Activated T-helper 1 cell treated with anti-CD3 and anti-CD28 coated beads, Interleukin-2, amount 50 U/mL, for 16 hours (primary cell): ENCODE measurements at regions not wholly inside any gene's neighbourhood (a gene's known extent, or its start where the extent isn't known, plus 50 kb on each side); places are given as distances from the start of the nearest gene placed in this dataset.

Source experiments
- DNase-seq, 2 donors: peaks; one replicate each; pipeline ENCODE4 v3.0.0-alpha.2; 2020; ENCODE audit warnings: low read depth in 1 of 2, low spot score in 1 of 2

DNA sequence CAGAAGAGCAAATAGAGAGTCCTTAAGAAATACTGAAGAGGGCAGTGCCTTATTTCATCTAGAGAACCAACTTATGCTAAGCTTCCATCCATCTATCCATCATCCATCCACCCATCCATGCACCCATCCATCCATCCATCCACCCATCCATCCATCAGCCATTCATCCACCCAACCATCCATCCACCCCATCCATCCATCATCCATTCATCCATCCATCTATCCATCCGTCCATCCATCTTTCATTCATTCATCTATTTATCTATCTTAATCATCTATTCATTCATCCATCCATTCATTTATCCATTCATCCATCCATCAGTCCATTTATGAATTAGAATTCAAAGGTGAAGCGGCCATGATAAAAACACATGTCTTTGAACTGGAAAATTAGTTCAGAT is 171.5 kb upstream of the FMN2 start:
- no peak for DNase-seq

DNA sequence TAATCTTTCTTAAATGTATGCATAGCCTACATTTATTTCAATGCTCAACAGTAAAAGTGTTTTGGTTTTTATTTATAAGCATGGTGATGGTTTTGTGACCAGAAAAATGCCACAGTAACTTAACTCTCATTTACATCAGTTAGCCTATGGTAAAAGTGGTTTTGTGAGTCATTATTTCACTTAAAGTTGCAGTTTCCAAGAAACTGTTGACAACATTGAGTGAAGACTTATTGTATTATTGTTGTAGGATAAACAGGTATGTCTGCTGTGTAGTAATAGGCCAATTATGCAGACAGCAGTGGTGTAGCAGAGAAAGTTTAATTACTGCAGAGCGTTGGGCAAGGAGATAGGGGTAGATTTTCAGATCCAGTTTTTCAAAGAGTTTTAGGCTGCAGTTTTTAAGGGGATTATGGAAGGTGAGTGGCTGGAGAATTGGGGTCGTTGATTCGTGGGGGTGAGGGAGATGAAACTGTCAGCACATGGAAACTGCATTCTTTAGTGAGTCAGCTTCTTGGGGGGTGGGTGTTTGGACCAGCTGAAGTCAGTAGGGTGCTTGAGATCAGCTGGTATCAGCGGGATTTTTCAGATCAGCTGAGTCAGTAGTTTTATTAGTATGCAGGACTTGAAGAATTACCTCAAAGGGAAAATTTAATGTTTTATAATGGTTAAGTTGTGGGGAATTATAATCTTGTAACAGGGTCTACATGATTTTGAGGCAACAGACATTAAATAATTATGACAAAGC is 168.7 kb upstream of the FMN2 start:
- no peak for DNase-seq

DNA sequence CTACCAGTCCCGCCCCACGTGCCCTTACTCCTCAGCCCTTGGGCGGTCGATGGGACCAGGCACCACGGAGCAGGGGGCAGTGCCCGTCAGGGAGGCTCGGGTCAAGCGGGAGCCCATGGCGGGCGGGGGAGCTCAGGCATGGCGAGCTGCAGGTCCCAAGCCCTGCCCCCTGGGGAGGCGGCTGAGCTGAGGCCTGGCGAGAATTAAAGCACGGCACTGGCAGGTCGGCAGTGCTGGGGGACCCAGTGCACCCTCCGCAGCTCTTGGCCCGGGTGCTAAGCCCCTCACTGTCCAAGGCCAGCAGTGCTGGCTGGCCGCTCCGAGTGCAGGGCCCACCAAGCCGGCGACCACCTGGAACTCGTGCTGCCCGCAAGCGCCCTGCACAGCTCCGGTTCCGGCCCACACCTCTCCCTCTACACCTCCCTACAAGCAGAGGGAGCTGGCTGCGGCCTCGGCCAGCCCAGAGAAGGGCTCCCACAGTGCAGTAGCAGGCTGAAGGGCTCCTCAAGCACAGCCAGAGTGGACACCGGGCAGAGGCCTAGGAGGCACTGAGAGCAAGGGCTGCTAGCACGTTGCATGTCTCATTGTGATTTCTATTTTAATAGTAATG is 166.8 kb upstream of the FMN2 start:
- DNase-seq, result no peak

DNA sequence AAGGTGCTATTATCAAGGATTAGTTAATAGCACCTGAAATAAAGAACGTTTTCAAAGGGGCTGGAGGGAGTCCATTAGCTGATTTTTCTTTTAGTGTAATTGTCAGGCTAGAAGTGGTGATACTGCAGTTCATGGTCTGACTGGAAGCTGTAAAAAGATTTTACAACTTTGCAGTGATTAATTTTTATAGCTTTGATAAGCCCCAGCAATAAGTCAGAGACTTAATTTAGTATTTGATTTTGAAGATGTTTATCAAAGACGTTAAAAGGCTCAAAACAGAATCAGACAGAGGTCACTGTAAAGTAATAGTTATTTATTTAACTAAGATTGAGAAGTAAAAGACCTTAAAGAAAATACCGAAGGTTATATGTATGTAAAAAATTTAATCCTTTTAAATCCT is 165.5 kb upstream of the FMN2 start:
- no peak for DNase-seq

DNA sequence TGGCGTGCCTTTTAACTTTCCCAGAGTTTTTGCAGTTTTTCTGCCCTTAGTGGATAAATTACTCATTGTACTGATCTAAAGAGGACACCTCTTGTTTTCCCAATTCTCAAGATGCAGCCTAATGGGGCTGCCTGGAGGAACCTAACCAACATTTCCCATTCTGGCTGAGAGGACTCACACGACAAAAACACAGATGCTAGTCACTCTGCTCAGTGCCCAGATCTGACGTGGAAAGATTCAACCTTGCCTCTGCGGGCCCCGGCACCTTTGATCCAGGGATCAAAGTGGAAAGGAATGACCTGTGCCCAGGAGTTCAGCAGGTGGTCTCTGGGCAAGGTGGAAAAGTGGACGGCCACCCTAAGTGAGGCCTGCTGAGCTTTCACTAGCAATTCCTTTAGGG is 162.4 kb upstream of the FMN2 start:
- no peak for DNase-seq

DNA sequence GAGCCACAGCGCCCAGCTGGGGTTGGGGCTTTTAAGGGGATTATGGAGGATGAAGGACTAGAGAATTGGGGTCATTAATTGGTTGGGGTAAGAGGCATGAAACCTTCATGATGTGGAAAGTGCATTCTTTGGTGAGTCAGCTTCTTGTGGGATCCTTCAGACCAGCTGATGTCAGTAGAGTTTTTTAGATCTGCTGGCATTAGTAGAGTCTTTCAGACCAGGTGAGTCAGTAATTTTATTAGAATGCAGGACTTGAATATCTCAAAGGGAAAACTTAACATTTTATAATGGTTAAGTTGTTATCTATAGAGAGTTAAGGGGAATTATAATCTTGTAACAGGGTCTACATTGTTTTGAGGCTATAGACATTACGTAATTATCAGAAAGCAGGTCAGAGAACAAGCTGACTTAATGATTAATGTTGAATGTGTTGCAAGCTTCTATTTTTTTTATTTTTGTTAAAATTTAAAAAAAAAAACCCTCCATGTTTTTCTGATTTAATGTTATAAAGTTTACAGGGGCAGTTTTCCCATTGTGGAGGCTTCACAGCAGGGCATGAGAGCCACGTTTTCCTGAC is 160.9 kb upstream of the FMN2 start:
- no peak for DNase-seq

DNA sequence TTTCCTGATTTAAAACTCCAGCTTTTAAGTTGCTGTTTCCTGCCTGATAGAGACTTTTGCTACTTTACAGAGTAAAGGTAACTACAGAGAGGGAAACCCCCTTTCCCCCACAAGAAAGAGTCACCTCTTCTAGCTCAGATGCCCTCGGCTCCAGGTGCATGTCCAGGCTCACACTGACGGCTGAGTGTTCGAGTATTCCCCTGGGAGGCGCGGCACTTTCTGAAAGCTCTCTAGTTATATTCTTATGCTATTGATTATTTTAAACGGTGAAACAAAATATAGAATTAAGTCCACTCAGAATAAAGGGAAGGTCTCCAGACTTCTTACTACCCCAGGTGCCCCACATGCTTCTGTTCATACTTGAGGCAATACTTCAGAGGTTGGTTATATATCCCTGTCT is 160.3 kb upstream of the FMN2 start:
- DNase-seq, result no peak

DNA sequence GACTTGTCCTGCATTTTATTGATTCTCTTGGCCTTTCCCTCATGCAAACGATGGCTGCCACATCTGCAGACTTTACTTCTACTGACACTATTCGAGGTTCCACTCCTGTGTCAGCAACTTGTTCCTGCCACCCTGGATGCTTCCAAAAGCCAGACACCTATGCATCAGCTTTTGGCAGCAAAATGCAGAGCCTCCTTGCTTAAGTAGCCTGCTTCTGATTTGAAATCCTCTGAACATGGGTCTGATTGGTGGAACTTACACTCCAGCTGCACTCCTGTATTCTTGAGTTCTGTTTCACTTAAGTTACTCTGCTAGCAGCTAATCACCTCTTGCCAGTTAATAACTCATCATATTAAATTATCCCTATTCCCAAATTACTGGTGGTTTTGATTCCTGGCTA is 152.1 kb upstream of the FMN2 start:
- no peak for DNase-seq

DNA sequence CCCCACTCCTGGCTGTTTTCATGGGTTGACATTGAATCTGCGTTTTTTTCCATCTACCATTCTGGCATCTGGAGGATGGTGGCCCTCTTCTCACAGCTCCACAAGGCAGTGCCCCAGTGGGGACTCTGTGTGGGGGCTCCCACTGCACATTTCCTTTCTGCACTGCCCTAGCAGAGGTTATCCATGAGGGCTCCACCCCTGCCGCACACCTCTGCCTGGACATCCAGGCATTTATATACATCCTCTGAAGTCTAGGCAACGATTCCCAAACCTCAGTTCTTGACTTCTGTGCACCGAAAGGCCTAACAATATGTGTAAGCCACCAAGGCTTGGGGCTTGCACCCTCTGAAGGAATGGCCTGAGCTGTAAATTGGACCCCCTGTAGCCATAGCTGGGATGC is 147.9 kb upstream of the FMN2 start:
- no peak for DNase-seq

DNA sequence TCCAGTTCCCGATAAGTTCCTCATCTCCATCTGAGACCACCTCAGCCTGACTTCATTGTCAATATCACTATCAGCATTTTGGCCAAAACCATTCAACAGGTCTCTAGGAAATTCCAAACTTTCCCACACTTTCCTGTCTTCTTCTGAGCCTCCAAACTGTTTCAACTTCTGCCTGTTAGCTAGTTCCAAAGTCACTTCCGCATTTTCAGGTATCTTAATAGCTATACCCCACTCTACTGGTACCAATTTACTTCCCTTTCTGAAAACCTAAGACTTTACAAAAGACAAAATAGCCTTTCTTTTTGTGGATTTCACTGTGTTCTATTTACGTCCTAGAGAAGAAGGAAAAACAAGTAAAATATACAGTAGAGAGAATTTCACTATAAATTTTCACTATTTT is 147.0 kb upstream of the FMN2 start:
- DNase-seq, result no peak

DNA sequence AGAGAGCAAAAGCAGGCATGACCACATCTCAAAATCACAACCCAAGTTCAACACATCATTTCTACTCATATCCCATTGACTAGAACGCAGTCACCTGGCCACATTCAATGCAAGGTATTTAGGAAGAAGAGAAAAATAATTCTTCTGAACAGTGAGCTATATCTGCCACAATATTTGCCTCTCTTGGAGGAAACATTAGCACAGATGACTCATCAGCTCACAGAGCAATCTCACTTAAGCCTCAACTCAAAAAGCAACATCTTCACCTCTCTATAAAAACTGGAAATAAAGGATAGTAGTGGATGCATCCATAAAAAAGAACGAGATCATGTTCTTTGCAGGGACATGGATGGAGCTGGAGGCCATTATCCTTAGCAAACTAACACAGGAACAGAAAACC is 143.9 kb upstream of the FMN2 start:
- DNase-seq, result no peak

DNA sequence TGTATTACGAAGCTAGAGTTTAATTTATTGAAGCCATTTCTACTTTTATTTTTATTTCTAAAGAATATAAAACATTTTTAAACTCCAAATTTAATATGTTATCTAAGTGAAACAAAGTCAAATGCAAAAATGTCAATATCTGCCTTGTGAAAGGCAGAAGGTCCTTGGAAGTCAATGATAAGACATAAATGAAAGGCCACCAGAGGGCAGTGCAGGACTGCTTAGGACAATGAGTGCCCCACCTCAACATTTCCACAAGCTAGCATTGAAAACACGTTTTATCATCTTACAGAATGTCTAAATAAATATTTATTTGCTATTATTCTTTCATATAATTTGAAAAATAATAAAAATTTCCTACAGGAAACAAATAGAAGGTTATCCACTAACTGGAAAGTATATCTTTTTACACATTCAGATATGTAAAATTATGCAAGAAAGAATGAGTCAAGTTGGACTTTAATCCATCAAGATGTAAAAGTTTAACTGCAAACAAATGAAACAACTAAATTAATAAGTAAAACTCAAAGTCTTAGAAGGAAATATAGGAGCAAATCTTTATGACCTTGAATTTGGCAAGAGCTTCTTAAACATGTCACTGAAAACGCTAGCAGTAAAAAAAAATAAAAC is 140.1 kb upstream of the FMN2 start:
- no peak for DNase-seq

DNA sequence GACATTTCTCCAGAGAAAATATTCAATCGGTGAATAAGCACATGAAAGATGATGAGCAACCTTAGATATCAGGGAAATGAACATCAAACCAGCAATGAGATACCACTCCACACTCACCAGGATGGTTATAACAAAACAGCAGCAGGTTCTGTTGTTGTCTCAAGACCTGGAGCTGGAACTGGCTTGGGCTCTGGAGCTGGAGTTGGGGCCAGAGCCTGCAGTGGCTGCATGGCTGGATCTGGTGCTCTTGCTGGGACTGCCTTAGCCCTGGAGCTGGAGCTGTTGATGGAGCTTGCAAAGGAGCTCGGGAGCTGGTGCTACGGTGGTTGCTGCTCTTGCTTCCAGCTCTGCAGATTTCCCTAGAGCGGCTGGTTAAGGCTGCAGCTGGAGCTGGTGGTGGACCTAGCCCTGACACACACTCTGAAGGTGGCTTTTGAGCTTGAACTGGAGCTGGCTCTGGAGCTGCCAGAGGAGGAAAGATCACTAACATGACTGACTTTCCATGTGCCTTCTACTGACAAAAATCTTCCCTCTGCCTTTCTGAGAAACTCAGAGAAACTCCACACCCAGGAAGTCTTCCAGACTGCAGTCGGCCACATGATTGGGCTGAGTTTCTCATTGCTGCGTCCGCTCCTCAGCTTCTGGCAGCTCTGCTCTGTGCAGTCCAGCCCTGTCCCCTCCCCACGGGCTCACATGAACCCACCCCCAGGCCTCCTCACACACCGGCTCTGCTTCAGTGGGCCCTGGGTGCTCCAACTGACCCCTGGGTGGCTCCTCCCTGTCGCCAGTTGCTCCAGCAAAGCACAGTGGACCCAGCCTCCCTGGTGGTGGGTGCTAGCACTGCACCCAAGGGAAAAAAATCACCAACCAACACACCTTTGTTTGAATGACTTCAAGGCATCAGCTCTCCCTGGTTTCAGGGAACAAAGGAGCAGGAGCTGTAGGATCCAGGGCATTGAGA is 139.1 kb upstream of the FMN2 start:
- DNase-seq, result no peak

DNA sequence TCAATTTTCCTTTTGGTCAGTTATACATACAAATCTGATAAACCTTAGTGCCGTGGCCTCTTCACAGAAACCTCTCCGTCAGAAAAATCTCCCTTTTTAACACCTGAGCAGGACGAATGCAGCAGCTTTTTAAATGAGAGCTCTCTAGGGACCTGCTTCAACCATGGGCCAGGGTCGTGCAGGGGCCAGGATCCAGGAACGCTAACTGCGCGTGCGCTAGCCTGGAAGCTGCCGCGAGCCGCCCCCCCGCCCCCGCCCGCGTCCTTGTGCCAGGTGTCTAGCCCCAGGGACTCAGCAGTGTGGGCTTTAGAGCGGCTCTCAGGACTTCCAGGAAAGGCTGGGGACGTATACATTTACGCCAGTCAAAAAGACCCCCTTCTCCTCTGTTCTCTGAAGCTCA is 136.8 kb upstream of the FMN2 start:
- DNase-seq, result no peak

DNA sequence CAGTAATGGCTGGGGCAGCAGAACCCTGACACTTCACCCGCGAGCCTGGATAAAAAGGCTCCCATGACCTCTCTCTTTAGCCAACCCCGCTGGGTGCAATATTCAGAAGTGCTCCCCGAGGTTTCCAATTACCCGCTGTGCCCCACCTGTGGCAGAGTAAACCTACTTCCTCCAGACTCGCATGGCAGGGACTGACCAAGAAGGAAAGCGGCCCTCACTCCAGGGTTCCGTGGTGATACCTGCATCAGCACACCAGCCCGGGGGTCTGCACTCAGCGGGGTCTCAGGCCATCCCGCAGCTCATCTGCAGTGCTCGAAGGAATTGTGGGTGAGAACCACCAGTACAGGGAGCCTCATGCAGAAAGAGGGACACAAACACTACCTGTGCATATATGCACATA is 136.3 kb upstream of the FMN2 start:
- DNase-seq, result no peak

DNA sequence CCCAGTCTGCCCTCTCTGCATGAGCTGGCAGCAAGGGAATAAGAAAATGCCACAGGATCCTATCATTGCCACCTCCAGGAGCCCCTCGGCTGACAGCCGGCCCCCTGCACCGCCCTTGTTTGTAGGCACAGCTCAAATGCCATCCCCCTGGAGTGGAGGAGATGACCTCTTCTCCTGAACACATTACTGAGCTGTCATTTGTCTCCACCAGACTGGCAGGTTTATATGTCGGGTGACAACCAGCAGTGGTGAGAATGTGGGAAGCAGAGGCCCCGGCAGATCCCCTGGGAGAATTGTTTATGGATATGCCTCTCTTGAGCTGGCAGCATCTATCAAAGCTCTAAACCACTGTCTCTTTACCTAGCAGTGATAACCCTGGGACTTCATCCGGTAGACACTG is 135.4 kb upstream of the FMN2 start:
- no peak for DNase-seq

DNA sequence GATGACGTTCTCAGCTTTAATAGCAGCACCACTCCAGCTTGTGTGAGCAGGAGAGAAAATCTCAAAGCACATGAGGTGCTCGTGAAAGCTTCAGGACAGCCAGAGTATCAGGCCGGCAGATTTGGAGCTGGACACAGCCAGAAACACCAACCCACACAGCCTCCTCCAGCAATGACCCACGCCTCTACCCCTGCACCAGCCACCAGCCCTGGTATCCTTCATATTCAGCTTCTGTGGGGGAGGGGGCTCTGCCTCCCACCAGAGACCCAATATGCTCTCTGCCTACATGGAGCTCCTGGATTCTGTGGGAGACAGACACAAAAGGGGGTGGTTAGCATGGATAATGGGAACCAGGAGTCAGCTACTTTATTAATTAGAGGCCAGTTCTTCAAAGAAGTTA is 133.6 kb upstream of the FMN2 start:
- no peak for DNase-seq

DNA sequence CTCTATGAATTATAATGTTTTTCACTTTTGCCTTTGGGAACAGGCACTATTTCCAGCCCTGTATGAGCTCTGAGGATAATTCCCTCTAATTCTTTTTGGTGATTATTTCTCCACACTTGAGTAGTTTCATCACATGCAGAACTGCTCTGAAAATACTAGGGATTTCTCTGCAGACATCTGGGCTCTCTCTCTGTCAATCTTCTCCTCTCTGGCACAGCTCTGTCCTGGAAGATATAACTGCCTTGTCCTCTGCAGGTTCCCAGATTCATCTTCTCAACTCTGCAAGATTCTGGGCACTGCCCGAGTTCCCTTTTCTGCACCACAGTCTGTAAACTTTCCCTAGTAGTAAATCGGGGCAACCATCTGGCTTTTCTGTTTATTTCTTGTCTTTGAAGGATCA is 131.3 kb upstream of the FMN2 start:
- no peak for DNase-seq

DNA sequence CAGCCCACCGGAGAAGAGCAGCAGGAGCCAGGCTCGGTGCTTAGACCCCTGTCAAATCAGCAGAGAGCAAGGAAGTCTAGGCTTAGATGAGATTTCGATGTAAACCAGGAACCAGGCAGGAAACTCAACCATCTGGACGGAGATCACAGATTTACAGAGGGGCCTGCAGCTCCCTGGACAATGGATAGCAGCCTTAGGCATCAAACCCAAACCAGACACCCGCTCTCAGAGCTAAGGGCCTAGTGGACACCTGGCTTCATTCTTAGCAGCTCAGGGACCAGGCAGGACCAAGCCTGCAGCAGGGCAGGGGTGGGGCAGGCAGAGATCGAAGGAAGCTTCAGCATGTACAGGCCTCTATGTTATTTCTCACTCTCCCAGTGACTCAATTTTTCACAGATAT is 127.8 kb upstream of the FMN2 start:
- no peak for DNase-seq

DNA sequence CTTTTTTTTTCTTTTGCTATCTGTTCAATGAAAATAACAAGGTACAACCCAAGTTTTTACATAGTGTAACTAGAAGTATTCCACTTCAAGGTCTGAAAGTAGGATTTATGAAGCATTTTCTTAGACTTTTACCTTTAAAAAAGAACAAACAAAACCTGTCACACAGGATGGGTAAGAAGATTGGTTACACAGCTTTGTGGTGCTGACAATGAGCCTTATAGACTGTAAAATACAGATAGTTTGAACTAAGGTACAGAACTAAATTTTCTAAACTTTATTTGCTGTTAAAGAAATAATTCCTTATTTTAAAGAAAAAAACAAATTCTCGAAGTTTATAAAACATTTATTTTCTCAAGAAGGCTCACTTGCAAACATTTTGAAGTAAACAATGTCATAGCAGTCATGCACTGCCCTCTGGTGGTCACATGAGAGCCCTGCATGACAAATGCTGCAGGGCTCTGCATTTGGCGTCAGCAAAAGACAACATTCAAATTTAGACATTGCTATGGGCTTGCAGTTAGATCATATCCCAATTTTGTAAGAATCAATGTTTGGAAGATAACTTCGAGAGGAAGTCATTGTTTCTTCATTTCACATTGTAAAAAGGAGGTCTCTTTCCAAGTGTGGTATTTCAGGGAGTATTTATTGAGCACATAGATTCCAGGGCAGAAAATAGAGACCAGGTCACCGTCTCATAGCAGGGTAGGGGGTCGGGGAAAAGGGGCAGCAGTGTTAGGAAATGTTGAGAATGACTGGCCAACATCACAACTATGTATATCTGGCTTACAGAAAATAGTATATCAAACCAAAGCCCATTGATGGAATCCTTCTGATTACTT is 115.3 kb upstream of the FMN2 start:
- no peak for DNase-seq
